ENCODE measurements at regions not wholly inside any gene's neighbourhood (a gene's known extent, or its start where the extent isn't known, plus 50 kb on each side); places are given as distances from the start of the nearest gene placed in this dataset.

- no peaks in the 10 kb centered on the region for H3K27me3 ChIP-seq (ENCODE audit: control insufficient read depth in 1 of 2, insufficient read depth in 2 of 2, low read length in 1 of 2)
- no peaks in the 10 kb centered on the region for H3K36me3 ChIP-seq (ENCODE audit: control insufficient read depth in 1 of 2, insufficient read depth in 2 of 2, low read length in 1 of 2)
- no peaks in the 10 kb centered on the region for H3K9me3 ChIP-seq (ENCODE audit: control insufficient read depth, low read length)
- intact Hi-C loops (cut with DNase I), result no loop called here
- H3K27ac ChIP-seq (ENCODE audit: low read depth in 1 of 2, low read length in 2 of 2), result no peak overlapping the region
- DNase-seq (no peak), ATAC-seq (ENCODE audit: low FRiP score) (no peak)
- H3K4me1 ChIP-seq (ENCODE audit: control insufficient read depth in 1 of 2, insufficient read depth in 2 of 2, low read length in 2 of 2), result no peaks in the 10 kb centered on the region
- H3K4me3 ChIP-seq (ENCODE audit: low read length in 2 of 2), result no peak overlapping the region
- WGBS, 2 donors, result 5 to 35% methylated on average over 12 of the region's 12 CpGs
Measured at GRCh38 chrX:104310090-104310489, 55.4 kb upstream of the ESX1 start.

- WGBS, 2 donors, result 75 to 89% methylated on average over 5 of the region's 5 CpGs
Measured at GRCh38 chrX:104309169-104309568, 54.4 kb upstream of the ESX1 start.

DNA sequence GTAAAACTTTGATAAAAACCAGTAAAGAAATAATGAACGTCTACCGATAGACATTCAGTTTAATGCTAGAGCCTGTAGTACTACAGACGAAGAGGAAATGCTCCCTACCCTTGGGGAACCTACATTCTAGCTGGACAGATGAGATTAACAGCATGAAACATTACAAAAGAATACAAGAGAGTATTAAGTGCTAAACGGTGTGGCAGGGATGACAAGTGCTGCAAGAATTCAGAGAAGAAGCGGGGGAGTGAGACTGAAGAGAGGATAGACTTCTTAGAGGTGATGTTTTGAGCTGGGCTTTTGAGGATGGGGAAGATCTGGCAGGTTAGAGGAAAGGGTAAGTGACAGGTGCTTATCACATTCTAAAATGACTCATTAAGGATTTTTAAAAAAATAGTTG lies 52.6 kb upstream of the ESX1 start:
- 41 to 50% methylated on average over 5 of the region's 5 CpGs for WGBS, 2 donors
- ATAC-seq (ENCODE audit: low FRiP score), result no peak
- Histone ChIP-seq H3K36me3 (ENCODE audit: control insufficient read depth in 1 of 2, insufficient read depth in 2 of 2, low read length in 1 of 2) (no peaks in the 10 kb centered on the region), H3K27me3 (ENCODE audit: control insufficient read depth in 1 of 2, insufficient read depth in 2 of 2, low read length in 1 of 2) (no peaks in the 10 kb centered on the region), H3K27ac (ENCODE audit: low read depth in 1 of 2, low read length in 2 of 2) (no peak overlapping the region), H3K9me3 (ENCODE audit: control insufficient read depth, low read length) (no peaks in the 10 kb centered on the region), H3K4me3 (ENCODE audit: low read length in 2 of 2) (no peak overlapping the region), H3K4me1 (ENCODE audit: control insufficient read depth in 1 of 2, insufficient read depth in 2 of 2, low read length in 2 of 2) (no peaks in the 10 kb centered on the region)
- intact Hi-C loops (cut with DNase I), result no loop called here
- DNase-seq, result no peak

More at GRCh38 chrX:104309169-104309568, 54.4 kb upstream of the ESX1 start:
- ATAC-seq (ENCODE audit: low FRiP score) (no peak), DNase-seq (no peak)
- H3K27me3 ChIP-seq (ENCODE audit: control insufficient read depth in 1 of 2, insufficient read depth in 2 of 2, low read length in 1 of 2), result no peaks in the 10 kb centered on the region
- no peaks in the 10 kb centered on the region for H3K36me3 ChIP-seq (ENCODE audit: control insufficient read depth in 1 of 2, insufficient read depth in 2 of 2, low read length in 1 of 2)
- H3K9me3 ChIP-seq (ENCODE audit: control insufficient read depth, low read length), result no peaks in the 10 kb centered on the region
- H3K27ac ChIP-seq (ENCODE audit: low read depth in 1 of 2, low read length in 2 of 2), result no peak overlapping the region
- no peaks in the 10 kb centered on the region for H3K4me1 ChIP-seq (ENCODE audit: control insufficient read depth in 1 of 2, insufficient read depth in 2 of 2, low read length in 2 of 2)
- intact Hi-C loops (cut with DNase I), result no loop called here
- no peak overlapping the region for H3K4me3 ChIP-seq (ENCODE audit: low read length in 2 of 2)

DNA sequence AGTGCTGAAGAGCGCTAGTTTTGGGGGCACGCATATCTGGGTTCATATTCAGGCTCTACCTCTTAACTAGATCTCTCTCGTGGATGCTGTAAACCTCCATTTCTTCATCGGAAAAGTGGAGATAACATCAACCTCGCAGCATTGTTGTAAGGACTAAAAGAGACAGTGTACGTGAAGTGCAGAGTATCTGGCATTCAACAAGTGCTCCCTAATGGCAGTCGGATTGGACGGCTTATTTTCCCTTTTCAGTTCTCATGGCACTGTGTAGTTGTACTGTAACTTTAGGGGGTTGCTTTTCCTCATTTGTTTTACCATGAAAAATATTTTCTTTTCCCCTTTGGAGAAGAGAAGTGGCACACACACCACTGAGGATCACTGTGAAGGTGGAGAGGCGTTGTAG lies 51.4 kb upstream of the ESX1 start:
- no peak overlapping the region for H3K4me3 ChIP-seq (ENCODE audit: low read length in 2 of 2)
- H3K36me3 ChIP-seq (ENCODE audit: control insufficient read depth in 1 of 2, insufficient read depth in 2 of 2, low read length in 1 of 2), result no peaks in the 10 kb centered on the region
- no peak overlapping the region for H3K27ac ChIP-seq (ENCODE audit: low read depth in 1 of 2, low read length in 2 of 2)
- DNase-seq, result no peak
- H3K4me1 ChIP-seq (ENCODE audit: control insufficient read depth in 1 of 2, insufficient read depth in 2 of 2, low read length in 2 of 2), result no peaks in the 10 kb centered on the region
- intact Hi-C loops (cut with DNase I), result no loop called here
- no peaks in the 10 kb centered on the region for H3K27me3 ChIP-seq (ENCODE audit: control insufficient read depth in 1 of 2, insufficient read depth in 2 of 2, low read length in 1 of 2)
- 79 to 88% methylated on average over 9 of the region's 9 CpGs for WGBS, 2 donors
- H3K9me3 ChIP-seq (ENCODE audit: control insufficient read depth, low read length), result no peaks in the 10 kb centered on the region
- ATAC-seq (ENCODE audit: low FRiP score), result no peak

All from aorta (tissue), 5 donors.